Fibroblast of lung (primary cell): ENCODE measurements at regions not wholly inside any gene's neighbourhood (a gene's known extent, or its start where the extent isn't known, plus 50 kb on each side); places are given as distances from the start of the nearest gene placed in this dataset.
A peak's percentile ranks its signal among the peaks of the same experiment; 100 is the strongest.

ENCODE experiments used
- DNase-seq, 2 donors: peaks; one replicate each; pipeline versions ENCODE4 v3.0.0 to v3.0.0-alpha.2; 2010; ENCODE audit warnings: low read depth in 2 of 2
- H2AFZ ChIP-seq: 2 replicates; pipeline ENCODE4 v1.5.1; 2012; ENCODE audit warnings: low read length, control low read depth, inconsistent platforms
- H3K27ac ChIP-seq: 2 replicates; pipeline ENCODE4 v1.5.1; 2011; ENCODE audit warnings: low read length, control low read depth; ENCODE audit not compliant: insufficient read depth
- H3K27me3 ChIP-seq: 2 replicates; pipeline ENCODE4 v1.5.1; 2011; ENCODE audit warnings: mild to moderate bottlenecking, low read length; ENCODE audit not compliant: control insufficient read depth, insufficient read depth
- H3K36me3 ChIP-seq: 2 replicates; pipeline ENCODE4 v1.5.1; 2011; ENCODE audit warnings: low read length; ENCODE audit not compliant: control insufficient read depth, insufficient read depth
- H3K4me1 ChIP-seq: 2 replicates; pipeline ENCODE4 v1.5.1; 2011; ENCODE audit warnings: low read length; ENCODE audit not compliant: control insufficient read depth, insufficient read depth; ENCODE audit errors: extremely low read depth
- H3K4me2 ChIP-seq: 2 replicates; pipeline ENCODE4 v1.5.1; 2011; ENCODE audit warnings: low read length, control low read depth; ENCODE audit not compliant: insufficient read depth; ENCODE audit errors: extremely low read depth
- H3K4me3 ChIP-seq, 4 experiments: fragments of 200-600 bp in 1 of 4; sonication (generic) in 1 of 4; replicated peaks in 1 of 4; 2 replicates each; pipeline ENCODE4 v1.5.1; 2011 to 2016; ENCODE audit warnings: low read length in 4 of 4, low read depth in 3 of 4, mild to moderate bottlenecking in 3 of 4, control low read depth in 2 of 4, inconsistent platforms in 1 of 4, mixed read lengths in 1 of 4; ENCODE audit not compliant: insufficient read depth in 1 of 4; ENCODE audit errors: control extremely low read depth in 1 of 4
- H3K79me2 ChIP-seq: 2 replicates; pipeline ENCODE4 v1.5.1; 2012; ENCODE audit warnings: mild to moderate bottlenecking, low read length, inconsistent platforms; ENCODE audit not compliant: control insufficient read depth, insufficient read depth
- H3K9ac ChIP-seq: 2 replicates; pipeline ENCODE4 v1.5.1; 2011; ENCODE audit warnings: mild to moderate bottlenecking, low read length, control low read depth; ENCODE audit not compliant: insufficient read depth
- H3K9me3 ChIP-seq: 2 replicates; pipeline ENCODE4 v1.5.1; 2012; ENCODE audit warnings: low read depth, low read length; ENCODE audit not compliant: control insufficient read depth, insufficient read depth
- H4K20me1 ChIP-seq: 2 replicates; pipeline ENCODE4 v1.5.1; 2011; ENCODE audit warnings: low read length; ENCODE audit not compliant: control insufficient read depth, insufficient read depth; ENCODE audit errors: extremely low read depth
- CTCF ChIP-seq, 2 donors: IDR thresholded peaks in 1 of 2; conservative IDR thresholded peaks in 1 of 2; 1 replicate in 1 of 2; 2 replicates in 1 of 2; pipeline ENCODE4 v1.5.1; 2011 to 2012; ENCODE audit warnings: low read length in 2 of 2, control low read depth in 1 of 2, inconsistent platforms in 1 of 2, low read depth in 1 of 2, mild to moderate bottlenecking in 1 of 2
- EZH2 ChIP-seq: IDR thresholded peaks from 2 replicates; pipeline ENCODE4 v1.5.1; 2012; ENCODE audit warnings: low read length, control low read depth, mild to moderate bottlenecking; ENCODE audit errors: missing control alignments

GRCh38 chr6:166005944-166006899 lies 161.4 kb downstream of the TBXT start:
- Histone ChIP-seq H3K27me3 (no peaks in the 10 kb centered on the region), H3K4me1 (peaks cover 3% of the 10 kb centered on the region), H4K20me1 (no peaks in the 10 kb centered on the region), H3K9me3 (no peaks in the 10 kb centered on the region), H2AFZ (peak overlapping the region; percentile 37), H3K36me3 (no peaks in the 10 kb centered on the region), H3K4me2 (peak overlapping the region; percentile 66), H3K4me3 (peak overlapping the region; percentile 12 to 62 (median 43)), H3K79me2 (no peaks in the 10 kb centered on the region), H3K9ac (peak overlapping the region; percentile 63), H3K27ac (peak overlapping the region; percentile 34)
- TF ChIP-seq EZH2: no peak
- no peak for TF ChIP-seq CTCF (conservative IDR thresholded peaks at IDR 0.05 in 1 of 2, IDR thresholded peaks at IDR 0.05 in 1 of 2; ENCODE audit: low read depth in 1 of 2, low read length in 2 of 2)
- peak; percentile 88 to 93 for DNase-seq

- H2AFZ ChIP-seq: peak overlapping the region; percentile 37
- DNase-seq: peak; percentile 74 to 75
- peak overlapping the region; percentile 65 for H3K4me2 ChIP-seq
- no peaks in the 10 kb centered on the region for H3K27me3 ChIP-seq
- H4K20me1 ChIP-seq: no peaks in the 10 kb centered on the region
- H3K4me1 ChIP-seq: peaks cover 3% of the 10 kb centered on the region
- H3K9me3 ChIP-seq: no peaks in the 10 kb centered on the region
- TF ChIP-seq CTCF (conservative IDR thresholded peaks at IDR 0.05 in 1 of 2, IDR thresholded peaks at IDR 0.05 in 1 of 2; ENCODE audit: low read depth in 1 of 2, low read length in 2 of 2): no peak
- H3K9ac ChIP-seq: peak overlapping the region; percentile 63
- H3K79me2 ChIP-seq: no peaks in the 10 kb centered on the region
- H3K27ac ChIP-seq: peak overlapping the region; percentile 27
- H3K36me3 ChIP-seq: no peaks in the 10 kb centered on the region
- H3K4me3 ChIP-seq: peak overlapping the region in 2 of 4 experiments; percentile 26 to 49
Observed at GRCh38 chr6:166005401-166005943, 162.2 kb downstream of the TBXT start.

- Histone ChIP-seq H3K27ac (no peak overlapping the region), H3K4me2 (no peak overlapping the region)
Observed at GRCh38 chr6:166004876-166005275, 162.8 kb downstream of the TBXT start.

More at GRCh38 chr6:166004876-166005275, 162.8 kb downstream of the TBXT start:
- Histone ChIP-seq H4K20me1 (no peaks in the 10 kb centered on the region), H3K4me1 (peaks cover 3% of the 10 kb centered on the region), H3K4me3 (no peak overlapping the region), H3K9ac (no peak overlapping the region), H3K36me3 (no peaks in the 10 kb centered on the region), H3K27me3 (no peaks in the 10 kb centered on the region), H3K9me3 (no peaks in the 10 kb centered on the region), H2AFZ (no peak overlapping the region), H3K79me2 (no peaks in the 10 kb centered on the region)
- DNase-seq: peak in 1 of 2 donors; percentile 36
- TF ChIP-seq EZH2 (no peak), CTCF (conservative IDR thresholded peaks at IDR 0.05 in 1 of 2, IDR thresholded peaks at IDR 0.05 in 1 of 2; ENCODE audit: low read depth in 1 of 2, low read length in 2 of 2) (no peak)
